ENCODE measurements at regions not wholly inside any gene's neighbourhood (a gene's known extent, or its start where the extent isn't known, plus 50 kb on each side); places are given as distances from the start of the nearest gene placed in this dataset.

GRCh38 chr11:129681344-129682114 is 134.1 kb upstream of the TMEM45B start:
- intact Hi-C loops (cut with DNase I): no loop called here
- ATAC-seq (ENCODE audit: poor library complexity) (no peak), DNase-seq (no peak)

- no peak for ATAC-seq (ENCODE audit: poor library complexity)
- intact Hi-C loops (cut with DNase I): no loop called here
- no peak for DNase-seq
These were observed 129.4 kb upstream of the TMEM45B start for GRCh38 chr11:129686269-129686668.

GRCh38 chr11:129691142-129691541 is 124.5 kb upstream of the TMEM45B start:
- intact Hi-C loops (cut with DNase I): no loop called here
- ATAC-seq (ENCODE audit: poor library complexity) (no peak), DNase-seq (no peak)

GRCh38 chr11:129694538-129694937 is 121.1 kb upstream of the TMEM45B start:
- ATAC-seq (ENCODE audit: poor library complexity): no peak
- intact Hi-C loops (cut with DNase I): no loop called here

GRCh38 chr11:129694966-129695365 is 120.7 kb upstream of the TMEM45B start:
- DNase-seq (no peak), ATAC-seq (ENCODE audit: poor library complexity) (no peak)
- intact Hi-C loops (cut with DNase I): no loop called here

More at GRCh38 chr11:129694538-129694937, 121.1 kb upstream of the TMEM45B start:
- DNase-seq: no peak

- ATAC-seq (ENCODE audit: poor library complexity): peak; percentile 90
- intact Hi-C loops (cut with DNase I): no loop called here
- peak; percentile 57 for DNase-seq
These were observed 119.9 kb upstream of the TMEM45B start for GRCh38 chr11:129695571-129696308.

- no peak for ATAC-seq (ENCODE audit: poor library complexity)
- intact Hi-C loops (cut with DNase I): no loop called here
- no peak for DNase-seq
These were observed 119.2 kb upstream of the TMEM45B start for GRCh38 chr11:129696309-129696989.

- DNase-seq (no peak), ATAC-seq (ENCODE audit: poor library complexity) (no peak)
- intact Hi-C loops (cut with DNase I): no loop called here
These were observed 117.4 kb upstream of the TMEM45B start for GRCh38 chr11:129698212-129698611.

GRCh38 chr11:129699711-129700304 is 115.8 kb upstream of the TMEM45B start:
- ATAC-seq (ENCODE audit: poor library complexity) (no peak), DNase-seq (no peak)
- intact Hi-C loops (cut with DNase I): no loop called here

- DNase-seq (no peak), ATAC-seq (ENCODE audit: poor library complexity) (no peak)
- intact Hi-C loops (cut with DNase I): no loop called here
These were observed 114.9 kb upstream of the TMEM45B start for GRCh38 chr11:129700701-129701100.

- no peak for DNase-seq
- no peak for ATAC-seq (ENCODE audit: poor library complexity)
- intact Hi-C loops (cut with DNase I): no loop called here
These were observed 113.9 kb upstream of the TMEM45B start for GRCh38 chr11:129701706-129702105.

- DNase-seq: no peak
- ATAC-seq (ENCODE audit: poor library complexity): no peak
- intact Hi-C loops (cut with DNase I): no loop called here
These were observed 112.9 kb upstream of the TMEM45B start for GRCh38 chr11:129702410-129703398.

- ATAC-seq (ENCODE audit: poor library complexity): peak; percentile 46
- no peak for DNase-seq
These were observed 111.8 kb upstream of the TMEM45B start for GRCh38 chr11:129703846-129704245.

GRCh38 chr11:129704831-129705230 is 110.8 kb upstream of the TMEM45B start:
- ATAC-seq (ENCODE audit: poor library complexity) (no peak), DNase-seq (no peak)
- intact Hi-C loops (cut with DNase I): no loop called here

More at GRCh38 chr11:129703846-129704245, 111.8 kb upstream of the TMEM45B start:
- intact Hi-C loops (cut with DNase I): no loop called here

- DNase-seq: no peak
- ATAC-seq (ENCODE audit: poor library complexity): no peak
- intact Hi-C loops (cut with DNase I): no loop called here
These were observed 110.3 kb upstream of the TMEM45B start for GRCh38 chr11:129705341-129705740.

- no peak for ATAC-seq (ENCODE audit: poor library complexity)
- DNase-seq: no peak
These were observed 109.7 kb upstream of the TMEM45B start for GRCh38 chr11:129705933-129706332.

GRCh38 chr11:129709801-129710398 is 105.7 kb upstream of the TMEM45B start:
- intact Hi-C loops (cut with DNase I): no loop called here
- DNase-seq (no peak), ATAC-seq (ENCODE audit: poor library complexity) (no peak)

More at GRCh38 chr11:129705933-129706332, 109.7 kb upstream of the TMEM45B start:
- intact Hi-C loops (cut with DNase I): no loop called here

GRCh38 chr11:129710423-129710822 is 105.2 kb upstream of the TMEM45B start:
- ATAC-seq (ENCODE audit: poor library complexity) (no peak), DNase-seq (no peak)
- intact Hi-C loops (cut with DNase I): no loop called here
